ENCODE measurements at regions not wholly inside any gene's neighbourhood (a gene's known extent, or its start where the extent isn't known, plus 50 kb on each side); places are given as distances from the start of the nearest gene placed in this dataset.
"Not testable (repeated sequence)": the region's sequence is repeated elsewhere in the genome, so short reads cannot be mapped to it uniquely, and the experiment has no call there.

- no peaks in the 10 kb centered on the region for H3K27me3 ChIP-seq (replicated peaks; ENCODE audit: control insufficient read depth, insufficient read depth, low read length)
- no peak overlapping the region for H3K4me3 ChIP-seq (replicated peaks; ENCODE audit: low read depth, low read length)
- TF ChIP-seq CTCF (IDR thresholded peaks at IDR 0.05; ENCODE audit: insufficient read depth, low read length, poor library complexity, severe bottlenecking): no peak
- no peak for DNase-seq (ENCODE audit: extremely low read depth, insufficient read length)
- no peaks in the 10 kb centered on the region for H3K36me3 ChIP-seq (ENCODE audit: control insufficient read depth, insufficient read depth, low read length)
These were observed 430.7 kb upstream of the PTCHD4 start for GRCh38 chr6:48541649-48542048.

GRCh38 chr6:48535582-48536009 lies 424.6 kb upstream of the PTCHD4 start:
- H3K4me3 ChIP-seq (replicated peaks; ENCODE audit: low read depth, low read length): no peak overlapping the region
- DNase-seq (ENCODE audit: extremely low read depth, insufficient read length): no peak
- TF ChIP-seq CTCF (IDR thresholded peaks at IDR 0.05; ENCODE audit: insufficient read depth, low read length, poor library complexity, severe bottlenecking): no peak
- H3K36me3 ChIP-seq (ENCODE audit: control insufficient read depth, insufficient read depth, low read length): no peaks in the 10 kb centered on the region
- H3K27me3 ChIP-seq (replicated peaks; ENCODE audit: control insufficient read depth, insufficient read depth, low read length): no peaks in the 10 kb centered on the region

GRCh38 chr6:48530978-48531377 lies 420.0 kb upstream of the PTCHD4 start:
- H3K36me3 ChIP-seq (ENCODE audit: control insufficient read depth, insufficient read depth, low read length); H3K4me3 ChIP-seq (replicated peaks; ENCODE audit: low read depth, low read length); DNase-seq (ENCODE audit: extremely low read depth, insufficient read length); H3K27me3 ChIP-seq (replicated peaks; ENCODE audit: control insufficient read depth, insufficient read depth, low read length): not testable (repeated sequence)

- Histone ChIP-seq H3K36me3 (ENCODE audit: control insufficient read depth, insufficient read depth, low read length) (no peaks in the 10 kb centered on the region), H3K4me3 (replicated peaks; ENCODE audit: low read depth, low read length) (no peak overlapping the region), H3K27me3 (replicated peaks; ENCODE audit: control insufficient read depth, insufficient read depth, low read length) (no peaks in the 10 kb centered on the region)
- DNase-seq (ENCODE audit: extremely low read depth, insufficient read length): no peak
- TF ChIP-seq CTCF (IDR thresholded peaks at IDR 0.05; ENCODE audit: insufficient read depth, low read length, poor library complexity, severe bottlenecking): no peak
These were observed 414.9 kb upstream of the PTCHD4 start for GRCh38 chr6:48525849-48526248.

GRCh38 chr6:48520951-48521350 lies 410.0 kb upstream of the PTCHD4 start:
- DNase-seq (ENCODE audit: extremely low read depth, insufficient read length): no peak
- H3K27me3 ChIP-seq (replicated peaks; ENCODE audit: control insufficient read depth, insufficient read depth, low read length): no peaks in the 10 kb centered on the region
- no peak overlapping the region for H3K4me3 ChIP-seq (replicated peaks; ENCODE audit: low read depth, low read length)
- H3K36me3 ChIP-seq (ENCODE audit: control insufficient read depth, insufficient read depth, low read length): no peaks in the 10 kb centered on the region
- no peak for TF ChIP-seq CTCF (IDR thresholded peaks at IDR 0.05; ENCODE audit: insufficient read depth, low read length, poor library complexity, severe bottlenecking)

- no peaks in the 10 kb centered on the region for H3K27me3 ChIP-seq (replicated peaks; ENCODE audit: control insufficient read depth, insufficient read depth, low read length)
- H3K36me3 ChIP-seq (ENCODE audit: control insufficient read depth, insufficient read depth, low read length): no peaks in the 10 kb centered on the region
- H3K4me3 ChIP-seq (replicated peaks; ENCODE audit: low read depth, low read length): no peak overlapping the region
- DNase-seq (ENCODE audit: extremely low read depth, insufficient read length): no peak
- TF ChIP-seq CTCF (IDR thresholded peaks at IDR 0.05; ENCODE audit: insufficient read depth, low read length, poor library complexity, severe bottlenecking): no peak
These were observed 401.4 kb upstream of the PTCHD4 start for GRCh38 chr6:48512390-48512789.
